Ishikawa (cell line): ENCODE measurements at regions not wholly inside any gene's neighbourhood (a gene's known extent, or its start where the extent isn't known, plus 50 kb on each side); places are given as distances from the start of the nearest gene placed in this dataset.

ENCODE experiments used
- CEBPB ChIP-seq: IDR thresholded peaks from 2 replicates; pipeline ENCODE4 v1.6.1; 2012
- CREB1 ChIP-seq: IDR thresholded peaks from 2 replicates; pipeline ENCODE4 v1.6.1; 2012; ENCODE audit warnings: low read depth
- EP300 ChIP-seq: IDR thresholded peaks from 2 replicates; pipeline ENCODE4 v1.6.1; 2012; ENCODE audit warnings: borderline replicate concordance
- FOXM1 ChIP-seq: IDR thresholded peaks from 2 replicates; pipeline ENCODE4 v1.6.1; 2012; ENCODE audit warnings: low read depth, borderline replicate concordance
- NFIC ChIP-seq: IDR thresholded peaks from 2 replicates; pipeline ENCODE4 v1.6.1; 2012
- RAD21 ChIP-seq: IDR thresholded peaks from 2 replicates; pipeline ENCODE4 v1.6.1; 2012; ENCODE audit warnings: low read depth
- TAF1 ChIP-seq: IDR thresholded peaks from 2 replicates; pipeline ENCODE4 v1.6.1; 2012; ENCODE audit warnings: low read depth, mild to moderate bottlenecking
- TCF12 ChIP-seq: IDR thresholded peaks from 2 replicates; pipeline ENCODE4 v1.6.1; 2012; ENCODE audit warnings: low read depth
- TEAD4 ChIP-seq: IDR thresholded peaks from 2 replicates; pipeline ENCODE4 v1.6.1; 2012
- YY1 ChIP-seq: IDR thresholded peaks from 2 replicates; pipeline ENCODE4 v1.6.1; 2012; ENCODE audit warnings: low read depth
- TF ChIP-seq, protein P1 (sequence below): IDR thresholded peaks from 2 replicates; pipeline ENCODE4 v1.6.1; 2012; ENCODE audit warnings: low read depth, mild to moderate bottlenecking
- TF ChIP-seq, protein P2 (sequence below): IDR thresholded peaks from 2 replicates; pipeline ENCODE4 v1.6.1; 2012

DNA sequence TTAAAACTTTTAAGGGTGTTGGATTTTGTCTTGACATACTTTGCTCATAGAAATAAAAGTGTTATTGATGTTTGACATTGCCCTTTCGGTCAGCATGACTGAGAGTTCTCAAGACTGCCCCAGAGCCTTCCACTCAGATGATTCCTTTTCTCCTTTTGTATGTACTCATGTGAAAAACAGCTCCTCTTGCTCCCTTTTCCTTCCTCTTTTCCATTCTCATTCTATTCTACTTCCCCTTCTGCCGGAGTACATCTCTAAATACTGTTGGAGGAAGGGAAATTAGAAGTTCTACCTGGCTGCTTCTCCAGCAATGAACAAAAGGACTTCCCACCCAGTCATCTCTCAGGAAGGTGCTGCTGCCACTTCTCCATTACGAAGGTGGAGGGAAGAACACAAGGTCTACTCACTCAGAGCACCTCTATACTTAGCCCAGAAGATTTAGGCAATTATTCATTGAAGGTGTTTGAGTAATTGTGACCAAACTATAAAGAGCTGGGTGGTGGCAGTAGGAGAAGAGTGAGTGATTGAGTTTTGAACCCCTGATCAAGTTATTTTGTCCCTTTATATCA lies 163.8 kb upstream of the MBNL1 start:
- TF ChIP-seq FOXM1, result no peak
- TF ChIP-seq RAD21, result no peak
- TF ChIP-seq EP300, result no peak
- TF ChIP-seq, protein P1, sequence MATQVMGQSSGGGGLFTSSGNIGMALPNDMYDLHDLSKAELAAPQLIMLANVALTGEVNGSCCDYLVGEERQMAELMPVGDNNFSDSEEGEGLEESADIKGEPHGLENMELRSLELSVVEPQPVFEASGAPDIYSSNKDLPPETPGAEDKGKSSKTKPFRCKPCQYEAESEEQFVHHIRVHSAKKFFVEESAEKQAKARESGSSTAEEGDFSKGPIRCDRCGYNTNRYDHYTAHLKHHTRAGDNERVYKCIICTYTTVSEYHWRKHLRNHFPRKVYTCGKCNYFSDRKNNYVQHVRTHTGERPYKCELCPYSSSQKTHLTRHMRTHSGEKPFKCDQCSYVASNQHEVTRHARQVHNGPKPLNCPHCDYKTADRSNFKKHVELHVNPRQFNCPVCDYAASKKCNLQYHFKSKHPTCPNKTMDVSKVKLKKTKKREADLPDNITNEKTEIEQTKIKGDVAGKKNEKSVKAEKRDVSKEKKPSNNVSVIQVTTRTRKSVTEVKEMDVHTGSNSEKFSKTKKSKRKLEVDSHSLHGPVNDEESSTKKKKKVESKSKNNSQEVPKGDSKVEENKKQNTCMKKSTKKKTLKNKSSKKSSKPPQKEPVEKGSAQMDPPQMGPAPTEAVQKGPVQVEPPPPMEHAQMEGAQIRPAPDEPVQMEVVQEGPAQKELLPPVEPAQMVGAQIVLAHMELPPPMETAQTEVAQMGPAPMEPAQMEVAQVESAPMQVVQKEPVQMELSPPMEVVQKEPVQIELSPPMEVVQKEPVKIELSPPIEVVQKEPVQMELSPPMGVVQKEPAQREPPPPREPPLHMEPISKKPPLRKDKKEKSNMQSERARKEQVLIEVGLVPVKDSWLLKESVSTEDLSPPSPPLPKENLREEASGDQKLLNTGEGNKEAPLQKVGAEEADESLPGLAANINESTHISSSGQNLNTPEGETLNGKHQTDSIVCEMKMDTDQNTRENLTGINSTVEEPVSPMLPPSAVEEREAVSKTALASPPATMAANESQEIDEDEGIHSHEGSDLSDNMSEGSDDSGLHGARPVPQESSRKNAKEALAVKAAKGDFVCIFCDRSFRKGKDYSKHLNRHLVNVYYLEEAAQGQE, result no peak
- no peak for TF ChIP-seq TAF1
- no peak for TF ChIP-seq CEBPB
- TF ChIP-seq TEAD4, result no peak
- TF ChIP-seq NFIC, result no peak
- TF ChIP-seq YY1, result no peak
- TF ChIP-seq TCF12, result no peak
- TF ChIP-seq, protein P2, sequence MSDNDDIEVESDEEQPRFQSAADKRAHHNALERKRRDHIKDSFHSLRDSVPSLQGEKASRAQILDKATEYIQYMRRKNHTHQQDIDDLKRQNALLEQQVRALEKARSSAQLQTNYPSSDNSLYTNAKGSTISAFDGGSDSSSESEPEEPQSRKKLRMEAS, result no peak
- no peak for TF ChIP-seq CREB1
